SK-N-SH (cell line): ENCODE measurements at regions not wholly inside any gene's neighbourhood (a gene's known extent, or its start where the extent isn't known, plus 50 kb on each side); places are given as distances from the start of the nearest gene placed in this dataset.

Experiments
- CTCF ChIP-seq: fragments of 200-600 bp; sonication (generic); IDR thresholded peaks from 2 replicates; pipeline ENCODE4 v1.6.1; 2017; ENCODE audit warnings: antibody characterized with exemption, mild to moderate bottlenecking, moderate library complexity
- EP300 ChIP-seq, 2 experiments: IDR thresholded peaks; 2 replicates each; pipeline versions ENCODE4 v1.4.0 to v1.6.1; 2012; ENCODE audit warnings: borderline replicate concordance in 1 of 2, low read depth in 1 of 2, low read length in 1 of 2
- MXI1 ChIP-seq: IDR thresholded peaks from 2 replicates; pipeline ENCODE4 v1.6.1; 2012; ENCODE audit warnings: mild to moderate bottlenecking, low read depth, low read length, improper control_type of control experiment
- POLR2AphosphoS5 ChIP-seq: IDR thresholded peaks from 2 replicates; pipeline ENCODE4 v1.6.1; 2012; ENCODE audit warnings: low read depth, low read length
- RAD21 ChIP-seq: IDR thresholded peaks from 2 replicates; pipeline ENCODE4 v1.6.1; 2012; ENCODE audit warnings: mild to moderate bottlenecking, low read length
- SIN3A ChIP-seq: IDR thresholded peaks from 2 replicates; pipeline ENCODE4 v1.6.1; 2012; ENCODE audit warnings: low read depth, mild to moderate bottlenecking, low read length, moderate library complexity, borderline replicate concordance
- TAF1 ChIP-seq: IDR thresholded peaks from 2 replicates; pipeline ENCODE4 v1.6.1; 2012; ENCODE audit warnings: low read depth, mild to moderate bottlenecking, low read length, moderate library complexity, borderline replicate concordance
- YY1 ChIP-seq: IDR thresholded peaks from 2 replicates; pipeline ENCODE4 v1.4.0; 2012; ENCODE audit warnings: low read depth, mild to moderate bottlenecking
- ZBTB33 ChIP-seq: IDR thresholded peaks from 2 replicates; pipeline ENCODE4 v1.4.0; 2012; ENCODE audit warnings: low read depth, borderline replicate concordance

- no peak for TF ChIP-seq EP300 (IDR thresholded peaks at IDR 0.05; ENCODE audit: borderline replicate concordance in 1 of 2, low read depth in 1 of 2, low read length in 1 of 2)
- no peak for TF ChIP-seq SIN3A
- TF ChIP-seq CTCF, result no peak
- TF ChIP-seq ZBTB33, result no peak
- no peak for TF ChIP-seq POLR2AphosphoS5
- TF ChIP-seq TAF1, result no peak
- no peak for TF ChIP-seq YY1
- TF ChIP-seq RAD21, result no peak
- TF ChIP-seq MXI1, result no peak
These were observed 100.5 kb upstream of the MAN2A1 start for GRCh38 chr5:109589239-109589638.
